Activated B cell treated with CpG ODN at 0.5 μM for 24 hours (primary cell): ENCODE measurements at regions not wholly inside any gene's neighbourhood (a gene's known extent, or its start where the extent isn't known, plus 50 kb on each side); places are given as distances from the start of the nearest gene placed in this dataset.
"Not testable (repeated sequence)": the region's sequence is repeated elsewhere in the genome, so short reads cannot be mapped to it uniquely, and the experiment has no call there.

Experiments
- ATAC-seq: fragments of 200-7000 bp; cut with Tn5 transposase; one replicate; pipeline ENCODE4 v1.10.0; 2021; ENCODE audit warnings: low read depth, mild to moderate bottlenecking, moderate library complexity
- CTCF ChIA-PET: fragments of 350-600 bp; sonication (Branson Sonifier 250); formaldehyde crosslinking; loops from one replicate; lab custom pipeline; 2021; ENCODE audit warnings: antibody characterized with exemption; lab: Charles Lee
- POLR2A ChIA-PET: fragments of 350-600 bp; sonication (Branson Sonifier 250); formaldehyde crosslinking; loops from one replicate; lab custom pipeline; 2021; ENCODE audit warnings: antibody characterized with exemption; lab: Charles Lee
- DNase-seq: peaks from one replicate; pipeline ENCODE4 v3.0.0; 2022
- H3K27ac Mint-ChIP-seq: one replicate; pipeline ENCODE4 v1.8.0; 2020; ENCODE audit warnings: mixed read lengths
- H3K27me3 Mint-ChIP-seq: one replicate; pipeline ENCODE4 v1.8.0; 2021; ENCODE audit warnings: mixed read lengths
- H3K36me3 Mint-ChIP-seq: one replicate; pipeline ENCODE4 v1.8.0; 2021; ENCODE audit warnings: low read depth, mixed read lengths
- H3K4me1 Mint-ChIP-seq: one replicate; pipeline ENCODE4 v1.8.0; 2021; ENCODE audit warnings: mixed read lengths
- H3K4me3 Mint-ChIP-seq: one replicate; pipeline ENCODE4 v1.8.0; 2020; ENCODE audit warnings: mild to moderate bottlenecking, mixed read lengths
- H3K9me3 Mint-ChIP-seq: one replicate; pipeline ENCODE4 v1.8.0; 2020; ENCODE audit warnings: mixed read lengths
- CTCF ChIP-seq: fragments of 200-600 bp; IDR thresholded peaks from one replicate; pipeline ENCODE4 v1.8.0; 2022; ENCODE audit warnings: antibody characterized with exemption, mild to moderate bottlenecking
- intact Hi-C: fragments of 100-400 bp; cut with micrococcal nuclease; formaldehyde crosslinking; loops from one replicate; pipeline ENCODE4 v1.15.1; 2024

- H3K4me3 Mint-ChIP-seq, H3K36me3 Mint-ChIP-seq, DNase-seq, H3K9me3 Mint-ChIP-seq, H3K27ac Mint-ChIP-seq, H3K4me1 Mint-ChIP-seq, ATAC-seq, intact Hi-C loops, CTCF ChIA-PET, POLR2A ChIA-PET: not testable (repeated sequence)
- peaks cover 13% of the 10 kb centered on the region for H3K27me3 Mint-ChIP-seq
Measured at GRCh38 chr4:55696424-55696823, 60.3 kb upstream of the NMU start.

- Mint-ChIP-seq H3K4me1 (no peaks in the 10 kb centered on the region), H3K9me3 (no peaks in the 10 kb centered on the region), H3K36me3 (no peaks in the 10 kb centered on the region), H3K4me3 (no peak overlapping the region), H3K27ac (no peak overlapping the region), H3K27me3 (peaks cover 6% of the 10 kb centered on the region)
- POLR2A ChIA-PET: no interaction called here
- DNase-seq (no peak), ATAC-seq (no peak)
- CTCF ChIA-PET: no interaction called here
- intact Hi-C loops: no loop called here
- TF ChIP-seq CTCF: no peak
Measured at GRCh38 chr4:55706541-55706940, 70.4 kb upstream of the NMU start.

GRCh38 chr4:55707507-55707906 lies 71.4 kb upstream of the NMU start:
- Mint-ChIP-seq H3K4me1 (no peaks in the 10 kb centered on the region), H3K9me3 (no peaks in the 10 kb centered on the region), H3K27ac (no peak overlapping the region), H3K27me3 (peaks cover 6% of the 10 kb centered on the region), H3K4me3 (no peak overlapping the region), H3K36me3 (no peaks in the 10 kb centered on the region)
- ATAC-seq (no peak), DNase-seq (no peak)
- ChIA-PET CTCF (no interaction called here), POLR2A (no interaction called here)
- TF ChIP-seq CTCF: no peak
- intact Hi-C loops: no loop called here

- CTCF ChIA-PET, H3K4me3 Mint-ChIP-seq, H3K36me3 Mint-ChIP-seq, H3K4me1 Mint-ChIP-seq, H3K27me3 Mint-ChIP-seq, H3K27ac Mint-ChIP-seq, DNase-seq, ATAC-seq, H3K9me3 Mint-ChIP-seq, intact Hi-C loops, POLR2A ChIA-PET: not testable (repeated sequence)
Measured at GRCh38 chr4:55707991-55708390, 71.9 kb upstream of the NMU start.

GRCh38 chr4:55712835-55713234 lies 76.7 kb upstream of the NMU start:
- H3K36me3 Mint-ChIP-seq, DNase-seq, intact Hi-C loops, POLR2A ChIA-PET, H3K27me3 Mint-ChIP-seq, H3K4me1 Mint-ChIP-seq, H3K27ac Mint-ChIP-seq, H3K4me3 Mint-ChIP-seq, H3K9me3 Mint-ChIP-seq, CTCF ChIA-PET, ATAC-seq: not testable (repeated sequence)

GRCh38 chr4:55721651-55722050 lies 85.6 kb upstream of the NMU start:
- DNase-seq: no peak
- Mint-ChIP-seq H3K27me3 (peaks cover 2% of the 10 kb centered on the region), H3K36me3 (no peaks in the 10 kb centered on the region), H3K4me1 (peaks cover 2% of the 10 kb centered on the region), H3K27ac (no peak overlapping the region), H3K4me3 (no peak overlapping the region), H3K9me3 (peaks cover 2% of the 10 kb centered on the region)
- TF ChIP-seq CTCF: no peak
- no peak for ATAC-seq
- POLR2A ChIA-PET: no interaction called here
- intact Hi-C loops: no loop called here
- CTCF ChIA-PET: interaction anchor here (0.8 kb wide), 1 partner anchor 376 kb away, joined by 3 read pairs; no protein-coding TSS in a partner anchor

GRCh38 chr4:55722132-55722531 lies 86.0 kb upstream of the NMU start:
- ATAC-seq: no peak

More at GRCh38 chr4:55722132-55722531, 86.0 kb upstream of the NMU start:
- no peak for TF ChIP-seq CTCF
- CTCF ChIA-PET: interaction anchor here (0.8 kb wide), 1 partner anchor 377 kb away, joined by 3 read pairs; no protein-coding TSS in a partner anchor
- Mint-ChIP-seq H3K4me1 (peaks cover 2% of the 10 kb centered on the region), H3K27ac (no peak overlapping the region), H3K4me3 (no peak overlapping the region), H3K36me3 (no peaks in the 10 kb centered on the region), H3K9me3 (peaks cover 2% of the 10 kb centered on the region), H3K27me3 (peaks cover 1% of the 10 kb centered on the region)
- no peak for DNase-seq
- intact Hi-C loops: no loop called here
- POLR2A ChIA-PET: no interaction called here
